ENCODE measurements at regions not wholly inside any gene's neighbourhood (a gene's known extent, or its start where the extent isn't known, plus 50 kb on each side); places are given as distances from the start of the nearest gene placed in this dataset.

- no peak for DNase-seq (ENCODE audit: low spot score)
These were observed 1010.9 kb downstream of the NTRK3 start for GRCh38 chr15:87245592-87245991.

GRCh38 chr15:87243474-87243873 lies 1013.1 kb downstream of the NTRK3 start:
- DNase-seq (ENCODE audit: low spot score) = no peak

- no peak for DNase-seq (ENCODE audit: low spot score)
These were observed 1016.8 kb downstream of the NTRK3 start for GRCh38 chr15:87239582-87240230.

GRCh38 chr15:87238451-87239068 lies 1018.0 kb downstream of the NTRK3 start:
- no peak for DNase-seq (ENCODE audit: low spot score)

- no peak for DNase-seq (ENCODE audit: low spot score)
These were observed 1028.1 kb downstream of the NTRK3 start for GRCh38 chr15:87228460-87228859.

- no peak for DNase-seq (ENCODE audit: low spot score)
These were observed 1028.7 kb downstream of the NTRK3 start for GRCh38 chr15:87227846-87228245.

- no peak for DNase-seq (ENCODE audit: low spot score)
These were observed 1031.1 kb downstream of the NTRK3 start for GRCh38 chr15:87225436-87225835.

GRCh38 chr15:87224404-87224803 lies 1032.1 kb downstream of the NTRK3 start:
- DNase-seq (ENCODE audit: low spot score) = no peak

- no peak for DNase-seq (ENCODE audit: low spot score)
These were observed 1036.6 kb downstream of the NTRK3 start for GRCh38 chr15:87219650-87220615.

- no peak for DNase-seq (ENCODE audit: low spot score)
These were observed 1041.4 kb downstream of the NTRK3 start for GRCh38 chr15:87215100-87215499.

GRCh38 chr15:87213626-87214025 lies 1042.9 kb downstream of the NTRK3 start:
- DNase-seq (ENCODE audit: low spot score) = no peak

GRCh38 chr15:87212041-87212440 lies 1044.5 kb downstream of the NTRK3 start:
- DNase-seq (ENCODE audit: low spot score) = no peak

- DNase-seq (ENCODE audit: low spot score) = no peak
These were observed 1045.0 kb downstream of the NTRK3 start for GRCh38 chr15:87211547-87211946.

GRCh38 chr15:87209891-87210689 lies 1046.4 kb downstream of the NTRK3 start:
- DNase-seq (ENCODE audit: low spot score) = no peak

- DNase-seq (ENCODE audit: low spot score) = peak; percentile 15
These were observed 1048.5 kb downstream of the NTRK3 start for GRCh38 chr15:87207990-87208580.

- peak; percentile 95 for DNase-seq (ENCODE audit: low spot score)
These were observed 1049.3 kb downstream of the NTRK3 start for GRCh38 chr15:87207251-87207650.

- no peak for DNase-seq (ENCODE audit: low spot score)
These were observed 1054.6 kb downstream of the NTRK3 start for GRCh38 chr15:87201986-87202385.

GRCh38 chr15:87200149-87200548 lies 1056.4 kb downstream of the NTRK3 start:
- DNase-seq (ENCODE audit: low spot score) = no peak

- DNase-seq (ENCODE audit: low spot score) = no peak
These were observed 1058.6 kb downstream of the NTRK3 start for GRCh38 chr15:87197981-87198380.

GRCh38 chr15:87196498-87196897 lies 1060.0 kb downstream of the NTRK3 start:
- no peak for DNase-seq (ENCODE audit: low spot score)

GRCh38 chr15:87193481-87193880 lies 1063.1 kb downstream of the NTRK3 start:
- DNase-seq (ENCODE audit: low spot score) = no peak
